HK-2 (cell line): ENCODE measurements at regions not wholly inside any gene's neighbourhood (a gene's known extent, or its start where the extent isn't known, plus 50 kb on each side); places are given as distances from the start of the nearest gene placed in this dataset.
"Not testable (repeated sequence)": the region's sequence is repeated elsewhere in the genome, so short reads cannot be mapped to it uniquely, and the experiment has no call there.

Experiments used
- DNase-seq: peaks from one replicate; pipeline ENCODE4 v3.0.0-alpha.2; 2018; ENCODE audit not compliant: unreplicated experiment

DNA sequence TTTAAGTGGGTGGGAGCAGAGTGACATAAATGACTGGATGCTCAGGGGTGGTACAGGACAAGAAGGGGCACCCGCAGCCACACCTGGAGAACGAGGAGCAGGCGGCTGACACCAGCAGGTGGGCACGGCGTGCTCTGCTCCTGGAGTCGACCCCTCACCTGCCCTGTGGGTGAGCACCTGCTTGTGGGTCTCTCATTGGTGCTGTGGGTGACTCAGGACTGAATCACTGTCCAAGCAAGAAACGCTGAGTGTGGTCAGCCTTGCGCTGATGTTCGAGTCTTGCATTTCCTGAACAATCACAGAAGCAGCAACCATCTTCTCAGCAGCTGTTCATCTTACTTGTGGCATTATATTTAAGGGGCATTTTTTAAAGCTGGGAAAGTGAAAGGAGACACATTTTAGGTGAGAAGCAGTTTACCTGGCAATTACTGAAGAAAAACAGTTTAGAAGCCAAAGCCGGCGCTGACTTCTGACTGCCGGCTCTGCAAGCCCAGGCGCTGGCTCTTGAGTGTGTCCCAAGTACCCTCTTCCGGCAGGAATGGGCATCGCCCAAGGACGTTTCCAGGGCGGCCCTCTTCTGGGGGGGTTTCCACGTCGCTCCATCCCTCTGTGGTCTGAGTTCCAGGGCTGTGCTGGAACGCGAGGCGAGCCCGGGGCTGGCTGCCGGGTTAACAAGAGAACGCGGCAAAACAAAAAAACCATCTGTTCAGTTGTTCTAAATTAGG lies 145.2 kb upstream of the PFKP start:
- DNase-seq: no peak

DNA sequence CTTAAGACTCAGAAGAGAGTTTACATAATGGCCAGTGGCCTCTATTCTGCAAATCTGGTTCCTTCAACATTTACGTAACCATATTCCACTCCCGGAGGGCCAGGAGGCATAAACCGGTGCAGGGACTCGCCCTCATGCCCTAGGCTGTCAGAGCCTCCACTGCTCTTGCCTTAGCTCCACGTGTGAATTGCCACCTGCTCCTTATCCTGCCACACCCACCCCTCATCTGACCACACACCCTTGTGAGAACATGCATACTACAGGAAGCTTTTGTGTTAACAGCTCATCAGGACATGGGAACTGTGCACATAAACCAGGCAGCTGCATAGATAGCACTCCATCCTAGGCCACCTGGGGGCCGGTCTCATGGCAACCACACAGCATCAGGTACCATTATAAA lies 146.7 kb upstream of the PFKP start:
- DNase-seq: no peak

DNA sequence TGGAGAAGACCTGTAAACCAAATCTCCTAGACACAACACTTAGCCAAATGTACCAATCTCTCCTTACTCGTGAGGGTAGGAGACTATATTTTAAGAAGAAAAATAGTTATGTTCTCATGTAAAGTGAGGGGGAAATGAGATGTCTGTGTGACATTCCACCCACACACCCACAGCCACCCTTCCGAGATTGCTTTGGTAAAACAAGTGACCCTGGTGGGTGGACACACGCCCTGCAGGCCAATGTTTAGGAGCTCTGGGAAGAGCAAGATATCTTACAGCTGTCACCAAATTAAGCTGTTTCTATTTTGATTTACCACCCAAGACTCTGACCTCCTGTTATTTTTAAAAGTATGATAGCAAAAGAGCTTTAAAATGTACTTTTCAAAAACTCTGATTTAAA lies 147.2 kb upstream of the PFKP start:
- DNase-seq: no peak

DNA sequence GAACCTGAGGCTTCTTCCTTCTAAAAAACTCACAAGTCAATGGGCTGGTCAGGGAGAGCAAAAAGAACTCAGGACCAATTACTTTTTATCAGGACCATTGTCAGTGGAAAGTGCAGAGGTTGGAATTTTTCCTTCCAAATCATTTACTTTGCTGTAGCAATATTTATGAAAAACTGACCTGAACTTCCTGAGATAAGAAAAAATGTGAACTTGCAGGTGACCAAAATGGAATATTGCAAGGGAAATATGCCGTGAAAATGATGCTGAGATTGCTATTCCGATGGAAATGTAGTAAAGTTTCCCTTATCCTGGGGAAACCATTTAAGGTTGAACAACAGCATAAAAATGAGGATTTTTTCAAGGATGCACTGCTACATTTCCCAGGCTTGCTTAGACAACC lies 148.3 kb upstream of the PFKP start:
- DNase-seq: no peak

DNA sequence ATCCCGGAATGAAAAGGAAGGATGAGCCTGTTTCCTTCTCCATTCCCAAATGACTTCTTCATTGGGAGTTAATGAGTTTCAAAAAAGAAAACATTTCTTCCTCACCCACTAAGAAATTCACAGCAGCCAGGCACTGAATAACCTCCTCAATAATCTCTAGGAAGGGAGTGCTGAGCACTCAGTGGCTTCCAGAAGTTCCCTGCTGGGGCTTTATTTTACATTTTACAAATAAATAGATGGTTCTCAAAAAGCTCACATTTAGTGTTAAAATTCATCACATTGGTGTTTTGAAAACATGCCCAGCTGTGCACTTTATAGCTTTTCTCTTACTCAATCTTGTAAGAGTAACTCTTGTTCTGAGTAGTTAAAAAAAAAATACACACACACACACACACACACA lies 148.9 kb upstream of the PFKP start:
- DNase-seq: no peak

DNA sequence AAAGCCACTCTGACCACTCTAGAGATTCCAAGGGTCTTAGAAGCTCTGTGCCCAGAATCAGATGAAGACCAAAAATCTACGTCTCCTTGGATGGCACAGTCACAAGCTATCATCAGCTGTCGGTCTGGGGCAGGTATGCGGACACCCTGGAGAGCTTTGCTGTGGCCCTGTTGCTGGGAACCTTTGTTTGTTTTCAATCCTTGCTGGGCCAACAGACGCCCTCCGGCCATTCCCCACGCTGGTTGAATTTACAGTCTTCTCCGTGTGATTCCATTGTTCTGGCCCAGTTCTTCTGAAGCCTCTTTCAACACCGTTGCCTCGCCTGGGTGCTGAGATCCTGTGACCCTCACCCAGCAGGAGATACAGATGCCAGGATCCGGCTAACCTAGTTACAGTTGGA lies 149.4 kb upstream of the PFKP start:
- DNase-seq: no peak

DNA sequence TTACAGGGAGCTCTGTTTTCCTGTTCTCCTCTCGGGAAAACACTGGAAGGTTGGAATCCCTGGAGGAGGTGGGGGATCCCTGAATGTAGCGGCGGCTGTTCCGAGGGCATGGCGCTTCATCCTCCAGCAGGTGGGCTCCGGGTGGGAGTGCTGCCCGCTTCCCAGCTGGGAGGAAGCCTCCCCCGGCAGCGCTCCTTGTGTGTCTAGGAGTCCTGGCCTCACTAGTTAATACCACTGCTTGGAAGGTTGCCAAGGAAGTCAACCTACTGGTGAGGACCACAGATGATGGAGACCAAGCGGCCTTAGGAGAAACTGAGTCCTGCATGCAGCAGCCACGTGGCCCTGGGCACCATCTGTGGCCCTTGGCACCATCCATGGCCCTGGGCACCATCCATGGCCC lies 151.9 kb upstream of the PFKP start:
- DNase-seq: no peak

DNA sequence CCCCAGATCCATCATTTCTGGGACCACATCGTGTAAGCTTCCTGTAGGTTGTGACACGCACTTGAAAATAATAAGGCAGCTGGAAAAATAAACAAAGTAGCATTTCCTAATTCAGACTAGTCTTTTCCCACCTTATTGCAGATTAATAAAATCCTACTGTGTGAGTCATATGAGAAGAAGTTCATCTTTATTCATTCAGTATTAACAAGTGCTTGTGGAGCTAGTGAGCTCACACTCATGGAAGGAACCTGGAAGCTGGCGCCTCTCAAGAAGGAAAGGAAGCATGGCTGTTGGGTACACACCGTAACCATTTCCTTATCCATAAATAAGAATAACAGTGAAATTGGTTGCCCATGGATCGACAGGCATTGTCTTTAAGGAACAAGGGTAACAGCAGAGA lies 152.6 kb upstream of the PFKP start:
- no peak for DNase-seq

DNA sequence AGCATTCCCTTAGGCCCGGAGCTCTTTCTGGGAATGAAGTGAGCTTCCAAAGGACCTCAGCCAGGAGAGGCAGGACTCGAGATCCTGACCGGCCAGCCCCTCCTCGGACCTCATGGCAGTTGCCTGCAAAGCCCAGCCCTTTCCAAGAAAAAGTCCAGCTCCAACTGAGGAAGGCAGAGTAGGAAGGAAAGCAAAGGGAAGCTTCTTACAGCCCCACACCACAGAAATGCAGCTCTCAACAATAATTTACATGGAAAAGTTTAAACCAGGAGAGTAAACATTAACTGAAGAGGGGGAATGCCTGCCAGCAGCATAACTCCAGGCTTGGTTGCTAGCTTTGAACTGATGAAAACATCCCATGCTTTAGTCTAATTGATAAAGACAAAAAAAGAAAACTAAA lies 153.9 kb upstream of the PFKP start:
- no peak for DNase-seq

DNA sequence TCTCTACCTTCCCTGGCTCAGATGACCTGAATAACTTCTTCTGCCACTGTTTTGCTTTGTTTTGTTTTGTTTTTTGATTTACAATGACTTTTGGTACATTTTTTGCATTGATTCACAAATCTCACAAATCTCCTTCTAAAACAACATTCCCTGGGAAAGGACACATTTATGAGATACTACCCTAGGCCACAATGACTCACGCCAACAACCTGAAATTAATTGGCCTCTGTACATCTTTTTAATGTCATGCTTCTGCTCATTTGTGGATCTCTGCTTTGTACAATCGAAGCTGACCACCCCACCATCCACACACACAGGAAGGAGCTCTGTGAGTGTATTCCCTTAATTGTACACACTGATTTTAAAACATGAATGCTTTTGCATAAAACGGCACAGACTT lies 156.7 kb upstream of the PFKP start:
- no peak for DNase-seq

DNA sequence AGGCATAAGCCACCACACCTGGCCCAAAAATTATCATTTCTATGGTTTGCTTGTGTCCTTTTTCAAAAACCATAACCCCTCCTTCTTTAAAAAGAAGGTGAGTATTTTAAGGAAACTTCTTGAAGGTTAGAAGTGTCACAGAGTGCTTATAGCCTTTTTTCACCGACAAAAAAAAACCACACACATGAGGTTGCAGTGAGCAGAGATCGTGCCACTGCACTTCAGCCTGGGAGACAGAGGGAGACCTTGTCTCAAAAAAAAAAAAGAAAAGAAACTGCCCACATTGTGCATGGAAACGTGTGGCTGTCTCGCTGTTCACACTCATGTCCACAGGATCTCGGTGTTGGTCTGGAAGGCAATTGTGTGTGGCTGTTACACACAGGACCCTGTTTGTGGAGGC lies 157.4 kb upstream of the PFKP start:
- DNase-seq: no peak

DNA sequence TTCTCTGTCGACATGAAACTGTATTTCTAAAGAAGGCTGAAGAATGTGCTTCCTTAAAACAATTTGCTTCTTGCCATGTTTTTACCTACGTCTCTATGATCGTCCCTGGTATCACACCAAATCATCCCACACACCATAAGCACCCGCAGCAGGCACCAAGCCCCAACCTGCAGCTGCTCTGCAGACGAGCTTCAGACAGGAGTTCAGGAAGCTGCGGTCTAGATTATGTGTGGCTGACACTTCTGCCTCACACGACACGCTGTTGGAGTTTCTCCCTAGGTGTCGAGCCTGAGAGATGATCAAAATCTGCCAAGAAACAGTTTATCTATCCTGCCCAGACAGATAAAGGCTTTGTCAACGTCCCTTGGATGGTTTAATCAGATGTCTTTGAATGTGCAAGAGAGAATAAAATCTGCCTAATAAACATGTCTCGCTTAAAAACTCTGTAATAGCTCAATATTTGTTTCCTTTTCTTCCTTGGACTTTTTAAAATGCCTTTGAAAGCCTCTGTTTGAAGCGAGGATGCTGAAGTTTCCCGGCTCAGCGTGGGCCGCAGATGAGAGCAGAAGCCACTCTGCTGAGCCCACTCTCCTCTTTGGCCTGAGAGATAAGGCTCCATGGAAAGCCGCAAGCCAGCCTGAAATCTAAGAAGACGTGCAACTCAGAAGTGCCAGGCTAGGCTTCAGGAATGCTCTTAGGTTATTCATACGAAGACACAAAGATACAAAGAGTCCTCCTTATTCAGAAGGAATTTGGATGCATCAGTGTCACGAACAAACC lies 158.3 kb upstream of the PFKP start:
- DNase-seq: no peak

DNA sequence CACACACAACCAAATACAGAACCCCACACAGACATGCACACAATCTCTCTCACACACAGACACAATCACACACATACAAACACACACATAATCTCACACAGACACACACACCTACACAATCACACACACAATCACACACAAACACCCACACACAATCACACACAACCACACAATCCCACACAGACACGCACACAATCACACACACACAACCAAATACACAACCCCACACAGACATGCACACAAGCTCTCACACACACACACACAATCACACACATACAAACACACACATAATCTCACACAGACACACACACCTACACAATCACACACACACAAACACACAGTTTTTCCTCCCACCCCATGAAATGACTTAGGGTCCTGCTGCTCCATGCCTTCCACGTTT lies 160.4 kb upstream of the PFKP start:
- DNase-seq: no peak

DNA sequence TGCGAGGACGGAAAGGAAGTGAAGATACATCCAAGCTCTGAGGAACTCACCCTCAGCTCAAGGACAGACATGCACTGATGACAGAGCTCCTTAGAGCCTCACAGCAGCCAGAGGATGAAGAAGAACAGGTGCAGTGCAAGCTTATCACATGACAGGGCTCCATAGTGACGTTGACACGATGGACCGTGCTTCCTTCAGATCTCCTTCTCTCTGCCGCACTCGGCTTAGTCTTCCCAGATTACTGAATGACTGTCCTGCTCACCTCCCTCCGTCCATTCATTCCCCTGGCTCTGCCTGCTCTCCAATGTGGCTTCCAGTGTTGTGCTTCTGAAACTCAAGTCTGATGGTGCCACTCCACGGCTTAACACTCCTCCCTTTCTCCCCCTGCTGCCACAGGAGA lies 161.5 kb upstream of the PFKP start:
- no peak for DNase-seq

DNA sequence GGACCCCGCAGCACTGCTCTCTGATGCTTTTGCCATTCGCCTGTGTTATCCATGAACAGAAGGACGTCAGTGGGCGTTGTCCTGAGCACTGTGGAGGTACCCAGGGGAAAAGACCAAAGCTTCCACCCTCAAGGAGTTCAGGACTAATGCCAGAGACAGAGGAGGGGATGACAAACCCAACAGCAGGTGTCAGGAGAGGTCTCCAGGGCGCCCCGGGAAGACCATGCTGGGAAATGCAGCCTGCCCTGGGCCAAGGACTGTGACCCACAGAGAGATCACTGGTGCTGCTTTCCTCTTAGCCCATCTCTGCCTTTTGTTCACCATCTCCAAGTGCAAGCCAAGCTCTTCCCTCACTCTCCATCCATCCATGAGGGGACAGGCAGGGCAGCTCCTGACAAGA lies 166.8 kb upstream of the PFKP start:
- DNase-seq: no peak

DNA sequence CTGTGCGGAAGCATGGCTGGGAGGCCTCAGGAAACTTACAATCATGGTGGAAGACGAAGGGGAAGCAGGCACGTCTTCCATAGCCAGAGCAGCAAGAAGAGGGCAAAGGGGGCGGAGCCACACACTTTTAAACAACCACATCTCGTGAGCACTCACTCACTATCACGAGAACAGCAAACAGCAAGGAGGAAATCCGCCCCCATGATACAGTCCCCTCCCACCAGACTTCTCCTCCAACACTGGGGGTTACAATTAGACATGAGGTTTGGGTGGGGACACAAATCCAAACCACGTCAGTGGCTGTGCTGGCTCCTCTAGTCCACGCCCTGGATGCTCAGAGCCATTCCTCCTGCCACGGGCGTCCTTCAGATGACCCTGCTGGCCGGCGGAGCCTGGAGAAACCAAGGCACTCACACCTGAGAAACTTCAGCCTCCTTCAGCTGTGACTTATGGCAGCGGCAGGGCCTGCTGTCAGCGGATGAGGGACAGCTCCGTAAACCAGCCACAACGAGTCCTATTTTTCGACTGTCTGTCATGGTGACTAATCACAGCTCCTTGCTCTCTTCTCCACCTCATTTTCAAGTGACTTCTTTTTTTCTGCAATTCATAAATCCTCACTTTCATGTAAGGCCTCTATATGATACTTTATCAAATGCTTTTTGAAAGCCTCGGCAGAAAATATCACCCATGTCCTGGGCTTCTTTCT lies 167.9 kb upstream of the PFKP start:
- no peak for DNase-seq

DNA sequence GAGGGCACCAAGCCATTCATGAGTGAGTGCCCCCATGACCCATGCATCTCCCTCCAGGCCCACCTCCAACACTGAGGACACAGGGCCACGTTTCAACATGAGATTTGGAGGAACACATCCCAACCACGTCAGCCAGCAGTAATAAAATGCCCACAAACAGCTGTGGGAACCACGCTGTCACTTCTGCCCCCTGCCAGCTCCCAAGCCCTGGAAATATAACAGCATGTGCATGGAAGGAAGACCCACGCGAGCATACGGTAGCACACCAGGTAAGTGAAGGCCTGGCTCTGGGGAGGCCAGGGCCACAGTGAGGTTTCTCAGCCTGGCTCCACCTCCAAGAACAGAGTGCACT lies 168.9 kb upstream of the PFKP start:
- no peak for DNase-seq

DNA sequence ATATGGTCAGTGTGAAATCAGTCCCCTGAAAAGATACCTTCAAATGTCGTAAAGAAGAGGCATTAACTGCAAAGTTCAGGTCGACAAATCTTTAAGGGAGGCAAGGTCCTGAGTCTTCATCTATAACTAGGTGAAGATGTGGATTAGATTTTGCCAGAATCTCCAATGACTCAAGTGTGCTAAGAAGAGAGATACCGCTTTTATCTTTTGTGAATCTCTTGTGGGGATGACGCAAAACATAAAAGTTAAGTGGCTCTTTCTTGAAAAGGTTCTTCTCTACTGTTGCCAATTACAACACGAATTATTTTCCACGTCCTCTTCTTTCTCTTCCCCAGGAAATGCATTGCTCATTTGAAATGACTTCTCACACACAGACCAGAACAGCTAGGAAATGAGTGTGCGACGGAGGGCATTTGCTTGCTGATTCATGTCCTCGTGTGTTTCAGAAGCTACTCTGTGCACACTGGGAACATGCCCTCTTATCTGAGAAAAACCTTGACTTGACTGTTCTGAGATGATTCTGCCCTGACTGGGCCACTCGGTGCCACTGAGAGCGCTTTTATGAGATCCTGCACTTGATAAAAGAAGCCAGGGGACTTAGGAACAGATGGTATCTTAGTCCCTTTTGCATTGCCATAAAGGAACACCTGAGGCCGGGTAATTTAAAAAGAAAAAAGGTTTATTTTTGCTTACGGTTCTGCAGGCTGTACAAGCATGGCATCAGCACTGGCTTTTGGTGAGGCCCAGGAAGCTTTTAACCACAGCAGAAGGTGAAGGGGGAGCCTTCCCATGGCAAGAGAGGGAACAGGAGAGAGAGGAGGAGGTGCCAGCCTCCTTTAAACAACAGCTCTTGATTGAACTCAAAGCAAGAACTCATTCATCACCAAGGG lies 169.5 kb upstream of the PFKP start:
- DNase-seq: no peak

DNA sequence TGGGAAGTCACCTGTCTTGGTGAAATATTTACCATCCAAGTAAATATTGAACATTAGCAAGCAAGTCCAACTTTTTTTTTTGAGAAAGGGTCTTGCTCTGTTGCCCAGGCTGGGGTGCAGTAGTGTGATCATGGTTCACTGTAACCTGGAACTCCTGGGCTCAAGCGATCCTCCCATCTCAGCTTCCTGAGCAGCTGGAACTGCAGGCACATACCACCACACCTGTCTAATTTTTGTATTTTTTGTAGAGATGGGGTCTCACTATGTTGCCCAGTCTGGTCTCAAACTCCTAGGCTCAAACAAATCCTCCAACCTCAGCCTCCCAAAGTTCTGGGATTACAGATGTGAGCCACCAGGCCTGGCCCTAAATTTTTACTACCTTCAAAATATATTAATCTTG lies 171.0 kb upstream of the PFKP start:
- DNase-seq: not testable (repeated sequence)

DNA sequence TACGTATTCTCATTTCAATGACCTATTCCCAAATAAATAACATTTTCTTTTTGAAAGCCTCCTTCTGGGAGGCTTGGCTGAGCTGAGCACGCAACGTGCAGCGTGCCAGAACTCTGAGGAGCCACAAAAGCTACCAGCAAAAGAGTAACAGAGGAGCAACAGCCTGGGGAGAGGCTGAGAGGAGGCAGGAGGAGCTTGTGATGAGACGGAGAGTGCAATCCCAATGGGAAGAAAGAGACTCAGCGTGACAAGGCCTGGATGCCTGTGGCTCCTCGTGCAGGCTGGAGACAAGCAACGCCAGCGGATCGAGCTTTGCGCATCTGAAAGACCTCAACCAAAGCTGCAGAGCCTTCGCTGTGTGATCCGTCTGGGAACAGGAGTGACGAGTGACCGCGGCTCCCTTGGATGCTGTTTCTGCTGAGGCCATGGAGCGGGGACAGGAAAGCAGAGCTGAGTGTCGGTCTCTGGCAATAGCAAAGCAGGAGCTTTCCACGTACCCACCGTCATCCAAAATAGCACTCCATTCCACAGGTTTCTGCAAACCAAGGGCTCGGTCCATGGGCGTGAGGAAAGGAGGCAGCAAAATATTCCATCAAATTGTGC lies 171.7 kb upstream of the PFKP start:
- DNase-seq: no peak

DNA sequence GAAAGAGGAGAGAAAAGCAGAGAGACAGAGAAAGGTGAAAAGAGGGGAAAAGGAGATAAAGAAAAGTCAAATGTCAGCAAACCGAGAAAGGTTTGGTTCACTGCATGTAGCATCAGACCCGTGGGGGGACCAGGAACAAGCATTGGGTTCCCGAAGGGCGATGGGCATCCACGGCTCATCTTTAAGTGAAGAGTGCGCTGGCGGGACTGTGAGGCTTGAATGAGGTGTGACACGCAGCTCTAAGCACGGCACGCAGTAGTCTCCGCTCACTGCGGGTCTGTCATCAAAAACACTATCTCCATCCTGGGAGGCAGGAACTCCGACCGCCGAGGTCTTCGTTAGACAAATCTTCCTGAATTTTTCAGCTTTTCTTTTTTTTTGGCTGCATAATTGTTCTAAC lies 173.4 kb upstream of the PFKP start:
- DNase-seq: no peak
